Astrocyte (in vitro differentiated cells and primary cell): ENCODE measurements at regions not wholly inside any gene's neighbourhood (a gene's known extent, or its start where the extent isn't known, plus 50 kb on each side); places are given as distances from the start of the nearest gene placed in this dataset.

Source experiments
- DNase-seq: peaks from one replicate; pipeline ENCODE4 v3.0.0-alpha.2; 2010; ENCODE audit warnings: low read depth
- FAIRE-seq: peaks from 2 replicates; lab custom pipeline; 2011; peaks lifted over from hg19 to GRCh38; lab: Jason Lieb, UNC
- H2AFZ ChIP-seq: 2 replicates; pipeline ENCODE4 v1.6.0; 2012; ENCODE audit warnings: low read depth, low read length, inconsistent platforms
- H3K27ac ChIP-seq: 2 replicates; pipeline ENCODE4 v1.5.1; 2011; ENCODE audit warnings: low read depth, low read length, inconsistent platforms
- H3K27me3 ChIP-seq: 2 replicates; pipeline ENCODE4 v1.6.0; 2011; ENCODE audit warnings: low read length, inconsistent platforms; ENCODE audit not compliant: insufficient read depth
- H3K36me3 ChIP-seq: 2 replicates; pipeline ENCODE4 v1.5.1; 2011; ENCODE audit warnings: low read length, inconsistent platforms; ENCODE audit not compliant: insufficient read depth
- H3K4me1 ChIP-seq: 2 replicates; pipeline ENCODE4 v1.5.1; 2011; ENCODE audit warnings: low read length, inconsistent platforms; ENCODE audit not compliant: insufficient read depth
- H3K4me2 ChIP-seq: 2 replicates; pipeline ENCODE4 v1.6.0; 2012; ENCODE audit warnings: low read length, inconsistent platforms
- H3K4me3 ChIP-seq: 2 replicates; pipeline ENCODE4 v1.5.1; 2011; ENCODE audit warnings: low read depth, mild to moderate bottlenecking, low read length, inconsistent platforms; ENCODE audit not compliant: insufficient read depth
- H3K79me2 ChIP-seq: 2 replicates; pipeline ENCODE4 v1.6.0; 2012; ENCODE audit warnings: mild to moderate bottlenecking, low read length, inconsistent platforms; ENCODE audit not compliant: insufficient read depth
- H3K9ac ChIP-seq: 2 replicates; pipeline ENCODE4 v1.6.0; 2012; ENCODE audit warnings: mild to moderate bottlenecking, low read length, inconsistent platforms
- H3K9me3 ChIP-seq: 2 replicates; pipeline ENCODE4 v1.5.1; 2012; ENCODE audit warnings: low read depth, mild to moderate bottlenecking, low read length, inconsistent platforms; ENCODE audit not compliant: insufficient read depth
- H4K20me1 ChIP-seq: 2 replicates; pipeline ENCODE4 v1.6.0; 2012; ENCODE audit warnings: low read length, inconsistent platforms; ENCODE audit not compliant: insufficient read depth
- H3K27ac Mint-ChIP-seq: one replicate; pipeline ENCODE4 v1.8.0; 2021; ENCODE audit warnings: mild to moderate bottlenecking, mixed read lengths; ENCODE audit not compliant: unreplicated experiment
- H3K27me3 Mint-ChIP-seq: one replicate; pipeline ENCODE4 v1.8.0; 2021; ENCODE audit warnings: low read depth, mixed read lengths; ENCODE audit not compliant: unreplicated experiment
- H3K36me3 Mint-ChIP-seq: one replicate; pipeline ENCODE4 v1.8.0; 2021; ENCODE audit warnings: low read depth, mixed read lengths; ENCODE audit not compliant: unreplicated experiment
- H3K4me1 Mint-ChIP-seq: one replicate; pipeline ENCODE4 v1.8.0; 2021; ENCODE audit warnings: low read depth, mixed read lengths; ENCODE audit not compliant: unreplicated experiment
- H3K4me3 Mint-ChIP-seq: one replicate; pipeline ENCODE4 v1.8.0; 2021; ENCODE audit warnings: mild to moderate bottlenecking, moderate library complexity, mixed read lengths; ENCODE audit not compliant: unreplicated experiment
- H3K9me3 Mint-ChIP-seq: one replicate; pipeline ENCODE4 v1.8.0; 2021; ENCODE audit warnings: mild to moderate bottlenecking, mixed read lengths; ENCODE audit not compliant: unreplicated experiment
- CTCF ChIP-seq: IDR thresholded peaks from 2 replicates; pipeline ENCODE4 v1.5.1; 2011; ENCODE audit warnings: low read depth, mild to moderate bottlenecking, inconsistent platforms, low read length, moderate library complexity; ENCODE audit not compliant: insufficient read depth
- EZH2 ChIP-seq: IDR thresholded peaks from 2 replicates; pipeline ENCODE4 v1.6.1; 2012; ENCODE audit warnings: mild to moderate bottlenecking, low read length, inconsistent platforms; ENCODE audit not compliant: insufficient read depth

GRCh38 chr7:24499871-24500270 lies 73.4 kb upstream of the PALS2 start:
- Histone ChIP-seq H3K4me2 (no peak overlapping the region), H3K9ac (no peak overlapping the region), H4K20me1 (no peaks in the 10 kb centered on the region), H3K4me1 (no peaks in the 10 kb centered on the region), H3K27me3 (no peaks in the 10 kb centered on the region), H3K36me3 (no peaks in the 10 kb centered on the region), H3K9me3 (no peaks in the 10 kb centered on the region), H3K79me2 (no peaks in the 10 kb centered on the region), H3K27ac (no peak overlapping the region), H2AFZ (no peak overlapping the region), H3K4me3 (no peak overlapping the region)
- no peak overlapping the region for H3K27ac Mint-ChIP-seq
- H3K4me3 Mint-ChIP-seq = no peak overlapping the region
- H3K36me3 Mint-ChIP-seq = no peaks in the 10 kb centered on the region
- DNase-seq (no peak), FAIRE-seq (no peak)
- peaks cover 2% of the 10 kb centered on the region for H3K27me3 Mint-ChIP-seq
- H3K4me1 Mint-ChIP-seq = peaks cover 10% of the 10 kb centered on the region
- no peaks in the 10 kb centered on the region for H3K9me3 Mint-ChIP-seq
- no peak for TF ChIP-seq CTCF
- TF ChIP-seq EZH2 = no peak

- no peaks in the 10 kb centered on the region for H3K79me2 ChIP-seq
Observed at GRCh38 chr7:24500599-24500998, 72.7 kb upstream of the PALS2 start.

More at GRCh38 chr7:24500599-24500998, 72.7 kb upstream of the PALS2 start:
- Histone ChIP-seq H2AFZ (no peak overlapping the region), H3K27ac (no peak overlapping the region), H3K4me3 (no peak overlapping the region), H4K20me1 (no peaks in the 10 kb centered on the region), H3K4me2 (no peak overlapping the region), H3K27me3 (no peaks in the 10 kb centered on the region), H3K4me1 (no peaks in the 10 kb centered on the region), H3K9me3 (no peaks in the 10 kb centered on the region), H3K9ac (no peak overlapping the region), H3K36me3 (no peaks in the 10 kb centered on the region)
- peaks cover 2% of the 10 kb centered on the region for H3K27me3 Mint-ChIP-seq
- FAIRE-seq (no peak), DNase-seq (no peak)
- TF ChIP-seq CTCF = no peak
- no peak for TF ChIP-seq EZH2
- peaks cover 10% of the 10 kb centered on the region for H3K4me1 Mint-ChIP-seq
- H3K4me3 Mint-ChIP-seq = no peak overlapping the region
- H3K27ac Mint-ChIP-seq = no peak overlapping the region
- no peaks in the 10 kb centered on the region for H3K9me3 Mint-ChIP-seq
- no peaks in the 10 kb centered on the region for H3K36me3 Mint-ChIP-seq
